ENCODE measurements at regions not wholly inside any gene's neighbourhood (a gene's known extent, or its start where the extent isn't known, plus 50 kb on each side); places are given as distances from the start of the nearest gene placed in this dataset.

DNA sequence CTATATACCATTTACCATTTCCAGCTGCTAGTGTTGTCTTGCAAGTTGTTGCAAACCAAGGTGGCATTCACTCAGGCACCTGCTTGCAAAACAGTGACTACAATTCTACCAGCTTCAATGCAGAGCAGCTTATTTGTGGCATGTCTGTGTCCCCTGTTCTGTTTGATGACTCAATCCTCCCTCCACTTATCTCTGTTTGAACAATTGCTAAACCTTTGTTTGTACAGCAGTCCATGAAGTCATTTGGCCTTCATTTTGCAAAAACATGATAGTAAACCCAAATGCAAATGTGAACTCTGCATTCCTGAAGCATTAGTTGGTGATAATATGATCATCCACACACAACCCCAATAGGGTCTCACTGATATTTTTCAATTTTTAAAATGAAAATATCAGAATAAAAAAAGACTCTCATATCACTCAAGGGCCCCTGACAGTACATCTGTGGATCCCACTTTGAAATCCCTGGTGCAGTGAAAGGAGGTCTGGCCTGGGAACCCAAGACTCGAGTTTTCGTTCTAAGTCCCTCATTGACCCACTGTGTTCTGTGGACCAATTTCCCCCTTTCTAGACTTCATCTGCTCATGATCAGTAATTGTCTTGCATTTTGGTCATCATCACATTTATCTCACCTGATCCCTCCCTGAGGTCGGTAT, 425.4 kb downstream of the RPS24 start:
- TF ChIP-seq, protein P1, sequence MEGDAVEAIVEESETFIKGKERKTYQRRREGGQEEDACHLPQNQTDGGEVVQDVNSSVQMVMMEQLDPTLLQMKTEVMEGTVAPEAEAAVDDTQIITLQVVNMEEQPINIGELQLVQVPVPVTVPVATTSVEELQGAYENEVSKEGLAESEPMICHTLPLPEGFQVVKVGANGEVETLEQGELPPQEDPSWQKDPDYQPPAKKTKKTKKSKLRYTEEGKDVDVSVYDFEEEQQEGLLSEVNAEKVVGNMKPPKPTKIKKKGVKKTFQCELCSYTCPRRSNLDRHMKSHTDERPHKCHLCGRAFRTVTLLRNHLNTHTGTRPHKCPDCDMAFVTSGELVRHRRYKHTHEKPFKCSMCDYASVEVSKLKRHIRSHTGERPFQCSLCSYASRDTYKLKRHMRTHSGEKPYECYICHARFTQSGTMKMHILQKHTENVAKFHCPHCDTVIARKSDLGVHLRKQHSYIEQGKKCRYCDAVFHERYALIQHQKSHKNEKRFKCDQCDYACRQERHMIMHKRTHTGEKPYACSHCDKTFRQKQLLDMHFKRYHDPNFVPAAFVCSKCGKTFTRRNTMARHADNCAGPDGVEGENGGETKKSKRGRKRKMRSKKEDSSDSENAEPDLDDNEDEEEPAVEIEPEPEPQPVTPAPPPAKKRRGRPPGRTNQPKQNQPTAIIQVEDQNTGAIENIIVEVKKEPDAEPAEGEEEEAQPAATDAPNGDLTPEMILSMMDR (conservative IDR thresholded peaks at IDR 0.05; ENCODE audit: low read length): no peak
- TF ChIP-seq EZH2phosphoT487 (IDR thresholded peaks at IDR 0.05; ENCODE audit: borderline replicate concordance, low read depth, low read length): no peak

Data from OCI-LY7 (cell line).